Stimulated activated effector memory CD8-positive, alpha-beta T cell treated with anti-CD3 and anti-CD28 coated beads, Interleukin-12 subunit alpha, Interleukin-12 subunit beta, amount 100 ng/mL, for 72 hours (primary cell): ENCODE measurements at regions not wholly inside any gene's neighbourhood (a gene's known extent, or its start where the extent isn't known, plus 50 kb on each side); places are given as distances from the start of the nearest gene placed in this dataset.
A peak's percentile ranks its signal among the peaks of the same experiment; 100 is the strongest.

Experiments used
- ATAC-seq: fragments of 150-1000 bp; cut with Tn5 transposase; 2 replicates; pipeline ENCODE4 v1.10.0; 2021
- DNase-seq, 2 donors: peaks; one replicate each; pipeline ENCODE4 v3.0.0; 2021 to 2022; ENCODE audit warnings: low spot score in 2 of 2
- H3K27ac Mint-ChIP-seq: one replicate; pipeline ENCODE4 v1.8.0; 2022; ENCODE audit warnings: mild to moderate bottlenecking, mixed read lengths
- H3K36me3 Mint-ChIP-seq: one replicate; pipeline ENCODE4 v1.8.0; 2022; ENCODE audit warnings: mild to moderate bottlenecking, mixed read lengths
- H3K4me1 Mint-ChIP-seq: one replicate; pipeline ENCODE4 v1.8.0; 2022; ENCODE audit warnings: mixed read lengths
- H3K4me3 Mint-ChIP-seq: one replicate; pipeline ENCODE4 v1.8.0; 2022; ENCODE audit warnings: mild to moderate bottlenecking, mixed read lengths
- H3K9me3 Mint-ChIP-seq: one replicate; pipeline ENCODE4 v1.8.0; 2022; ENCODE audit warnings: mixed read lengths

DNA sequence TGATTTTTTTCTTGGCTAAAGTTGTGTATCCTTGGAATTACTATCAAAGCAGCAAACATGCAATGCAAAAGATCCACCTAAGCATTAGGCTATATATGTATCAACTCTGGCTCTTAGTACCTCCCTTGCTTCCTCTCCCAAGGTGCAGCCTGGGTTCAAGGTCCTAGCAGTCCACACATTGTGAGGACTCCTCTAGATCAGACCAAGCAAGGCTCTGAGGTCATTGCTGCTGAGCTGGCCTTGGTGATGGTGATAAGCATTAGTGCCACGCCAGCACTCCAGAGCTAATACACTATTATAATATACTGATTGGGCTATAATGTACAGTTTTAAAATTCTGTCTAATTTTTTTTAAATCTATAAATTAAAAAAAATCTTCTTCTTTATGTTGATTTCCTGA is 196.9 kb upstream of the BTG1 start:
- Mint-ChIP-seq H3K9me3 (no peaks in the 10 kb centered on the region), H3K4me3 (no peak overlapping the region), H3K36me3 (no peaks in the 10 kb centered on the region), H3K27ac (no peak overlapping the region), H3K4me1 (no peaks in the 10 kb centered on the region)
- DNase-seq: no peak
- ATAC-seq: no peak

DNA sequence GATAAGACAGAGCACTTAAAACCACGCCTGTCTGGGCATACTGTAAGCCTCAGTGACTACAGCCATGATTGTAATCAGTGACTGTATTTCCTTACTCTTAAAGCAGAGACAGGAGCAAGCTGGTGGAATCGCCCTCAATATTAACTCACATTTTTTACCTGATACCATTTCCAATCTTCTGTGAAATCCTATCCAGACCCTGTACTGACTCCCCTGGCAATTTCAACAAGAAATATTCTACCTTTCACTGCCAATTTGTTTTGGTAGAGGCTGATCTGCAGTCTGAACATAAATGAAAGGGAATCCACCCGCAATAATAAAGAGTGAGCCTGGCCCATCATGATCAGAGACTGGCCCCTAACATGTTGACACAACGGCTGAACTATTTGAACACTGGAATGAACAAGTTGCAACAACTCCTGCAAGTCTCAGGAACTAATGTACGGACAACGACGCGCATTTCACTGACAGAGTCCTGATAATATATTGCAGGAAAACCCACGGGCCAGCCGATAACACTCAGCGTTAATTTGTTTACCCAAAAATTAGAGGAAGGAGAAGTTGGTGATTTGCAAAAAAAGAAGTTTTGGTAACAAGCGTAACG is 195.5 kb upstream of the BTG1 start:
- no peak overlapping the region for H3K4me3 Mint-ChIP-seq
- no peaks in the 10 kb centered on the region for H3K9me3 Mint-ChIP-seq
- no peak for DNase-seq
- no peaks in the 10 kb centered on the region for H3K36me3 Mint-ChIP-seq
- H3K4me1 Mint-ChIP-seq: no peaks in the 10 kb centered on the region
- no peak for ATAC-seq
- no peak overlapping the region for H3K27ac Mint-ChIP-seq

DNA sequence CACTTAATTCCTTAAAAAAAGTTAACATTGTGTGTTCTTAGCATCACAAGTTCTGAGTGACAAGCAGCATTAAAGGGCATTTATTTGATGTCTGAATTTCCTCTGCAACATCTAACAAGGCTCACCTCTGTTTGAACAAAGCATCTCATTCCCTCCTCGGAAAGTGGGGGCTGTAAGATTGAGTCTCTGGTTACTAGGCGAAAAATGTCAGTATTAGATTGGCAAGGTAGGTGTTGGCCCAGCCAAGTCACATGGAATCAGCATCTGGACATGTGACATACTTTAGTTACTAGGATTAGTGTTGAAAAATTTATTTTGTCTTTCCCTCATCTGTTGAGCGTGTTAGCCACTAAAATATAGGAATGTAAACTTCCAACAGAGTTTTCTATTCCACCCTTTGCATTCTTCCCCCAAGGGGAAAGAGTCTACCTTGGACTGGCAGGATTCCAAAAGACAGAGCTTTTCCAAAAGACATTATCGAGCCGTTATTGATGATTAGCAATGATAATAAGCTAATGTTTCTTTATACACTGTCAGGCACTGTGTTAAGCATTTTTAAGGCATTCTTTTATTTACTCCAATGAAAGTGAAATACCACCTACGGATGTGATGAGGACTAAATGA is 194.9 kb upstream of the BTG1 start:
- Mint-ChIP-seq H3K4me1 (no peaks in the 10 kb centered on the region), H3K4me3 (no peak overlapping the region), H3K9me3 (no peaks in the 10 kb centered on the region), H3K27ac (no peak overlapping the region), H3K36me3 (no peaks in the 10 kb centered on the region)
- DNase-seq (no peak), ATAC-seq (no peak)

DNA sequence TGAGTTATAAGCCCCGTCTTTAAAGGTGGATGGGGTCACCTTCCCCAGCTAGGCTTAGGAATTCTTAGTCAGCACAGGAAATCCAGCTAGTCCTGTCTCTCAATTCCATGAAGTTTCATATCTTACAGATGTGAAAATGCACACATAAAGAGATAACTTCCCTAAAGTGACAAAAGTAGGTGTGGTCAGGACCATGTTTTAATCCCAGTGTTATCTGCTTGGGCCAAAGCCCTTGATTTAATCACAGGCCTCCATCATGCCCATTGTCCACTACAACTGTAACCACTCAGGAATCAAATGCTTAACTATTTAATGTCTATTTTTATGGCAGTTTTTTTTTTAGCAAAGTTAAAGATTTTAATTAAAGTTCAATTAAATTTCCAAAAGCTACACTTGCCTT is 194.4 kb upstream of the BTG1 start:
- DNase-seq (no peak), ATAC-seq (no peak)
- H3K4me3 Mint-ChIP-seq: no peak overlapping the region
- H3K36me3 Mint-ChIP-seq: no peaks in the 10 kb centered on the region
- H3K4me1 Mint-ChIP-seq: no peaks in the 10 kb centered on the region
- no peaks in the 10 kb centered on the region for H3K9me3 Mint-ChIP-seq
- no peak overlapping the region for H3K27ac Mint-ChIP-seq

DNA sequence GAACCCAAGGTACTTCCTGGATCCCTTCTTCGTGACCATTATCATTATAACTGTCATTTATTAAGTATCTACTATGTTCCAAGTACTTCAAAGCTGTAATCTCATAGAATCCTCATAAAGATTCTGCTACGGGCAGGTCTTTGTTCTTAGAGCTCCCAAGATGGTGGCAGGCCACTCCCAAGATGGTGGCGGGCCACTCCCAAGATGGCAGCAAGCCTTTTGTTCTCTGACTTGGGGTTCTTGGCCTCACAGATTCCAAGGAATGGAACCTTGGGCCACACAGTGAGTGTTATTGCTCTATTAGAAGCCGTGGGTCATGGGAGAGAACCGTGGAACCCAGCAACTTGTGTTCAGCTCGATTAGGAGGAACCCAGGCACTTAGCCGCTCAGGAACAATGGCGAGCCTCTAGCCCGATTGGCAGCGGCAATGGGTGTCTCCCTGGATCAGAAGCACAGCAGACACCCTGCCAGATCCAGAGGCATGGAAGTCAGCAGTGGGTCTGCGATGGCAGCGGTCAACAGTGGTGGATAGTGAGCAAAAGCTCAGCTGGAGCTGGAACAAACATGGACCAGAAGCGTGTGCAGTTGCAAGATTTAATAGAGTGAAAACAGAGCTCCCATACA is 193.7 kb upstream of the BTG1 start:
- Mint-ChIP-seq H3K4me3 (no peak overlapping the region), H3K4me1 (no peaks in the 10 kb centered on the region), H3K36me3 (no peaks in the 10 kb centered on the region), H3K27ac (no peak overlapping the region), H3K9me3 (no peaks in the 10 kb centered on the region)
- ATAC-seq (no peak), DNase-seq (no peak)

DNA sequence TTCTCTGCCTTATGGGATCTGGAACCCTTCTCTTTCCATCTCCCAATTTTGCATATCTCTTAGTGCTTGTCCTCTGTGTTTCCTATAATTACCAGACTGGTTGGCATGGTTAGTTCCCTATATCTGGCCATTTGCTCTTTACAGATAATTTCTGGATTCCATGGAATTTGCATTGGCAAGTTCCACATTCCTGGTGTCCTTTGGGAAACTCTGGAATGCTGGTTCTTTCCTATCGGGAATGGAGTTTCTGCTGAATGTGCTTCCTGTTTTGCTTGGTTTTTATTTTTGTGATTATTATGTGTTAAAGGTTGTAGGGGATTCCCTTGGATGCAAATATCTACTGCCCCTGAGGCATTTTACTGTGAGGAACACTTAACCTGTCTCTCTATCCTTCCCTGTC is 193.0 kb upstream of the BTG1 start:
- no peaks in the 10 kb centered on the region for H3K36me3 Mint-ChIP-seq
- H3K9me3 Mint-ChIP-seq: no peaks in the 10 kb centered on the region
- H3K27ac Mint-ChIP-seq: no peak overlapping the region
- DNase-seq (no peak), ATAC-seq (no peak)
- peaks cover under 1% of the 10 kb centered on the region for H3K4me1 Mint-ChIP-seq
- H3K4me3 Mint-ChIP-seq: no peak overlapping the region

DNA sequence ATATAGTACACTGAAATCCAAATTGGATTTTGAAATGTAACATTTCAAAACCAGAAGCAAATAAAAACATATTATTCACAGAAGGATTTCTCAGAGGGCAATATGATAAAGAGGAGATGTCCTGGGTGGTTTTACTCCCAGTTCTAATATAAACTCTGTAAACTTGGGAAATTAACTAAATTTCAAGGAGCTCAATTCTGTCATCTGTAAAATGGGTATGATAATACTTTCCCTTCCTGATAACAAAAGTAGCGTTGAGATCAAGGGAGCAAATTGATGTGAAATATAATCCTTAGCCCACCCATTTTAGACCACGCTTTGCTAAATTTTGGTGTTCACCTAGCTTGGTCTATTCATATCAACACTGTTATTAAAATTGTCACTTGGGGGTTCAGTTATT is 192.5 kb upstream of the BTG1 start:
- H3K4me3 Mint-ChIP-seq: no peak overlapping the region
- DNase-seq (no peak), ATAC-seq (no peak)
- H3K36me3 Mint-ChIP-seq: no peaks in the 10 kb centered on the region
- H3K9me3 Mint-ChIP-seq: no peaks in the 10 kb centered on the region
- no peak overlapping the region for H3K27ac Mint-ChIP-seq
- H3K4me1 Mint-ChIP-seq: peaks cover 5% of the 10 kb centered on the region

DNA sequence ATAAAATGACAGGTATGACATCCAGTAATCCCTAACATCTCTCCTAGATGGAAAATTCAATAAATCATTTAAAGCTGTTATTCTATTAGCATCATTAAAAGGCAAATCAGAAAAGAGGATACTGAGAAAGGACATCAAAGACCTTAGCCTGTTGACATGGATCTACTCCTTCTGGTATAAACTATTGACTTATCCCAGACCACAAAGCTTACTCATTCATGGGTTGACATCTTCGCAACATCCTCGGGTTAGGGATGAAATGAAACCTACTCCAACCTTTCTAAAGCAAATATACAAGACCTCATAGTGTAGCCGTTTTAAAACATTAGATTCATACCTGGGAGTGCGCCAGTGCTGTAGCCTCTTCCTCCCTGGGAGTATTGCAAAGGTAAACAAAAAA is 191.5 kb upstream of the BTG1 start:
- ATAC-seq (no peak), DNase-seq (no peak)
- H3K36me3 Mint-ChIP-seq: no peaks in the 10 kb centered on the region
- peaks cover 13% of the 10 kb centered on the region for H3K4me1 Mint-ChIP-seq
- H3K9me3 Mint-ChIP-seq: no peaks in the 10 kb centered on the region
- H3K27ac Mint-ChIP-seq: no peak overlapping the region
- no peak overlapping the region for H3K4me3 Mint-ChIP-seq

DNA sequence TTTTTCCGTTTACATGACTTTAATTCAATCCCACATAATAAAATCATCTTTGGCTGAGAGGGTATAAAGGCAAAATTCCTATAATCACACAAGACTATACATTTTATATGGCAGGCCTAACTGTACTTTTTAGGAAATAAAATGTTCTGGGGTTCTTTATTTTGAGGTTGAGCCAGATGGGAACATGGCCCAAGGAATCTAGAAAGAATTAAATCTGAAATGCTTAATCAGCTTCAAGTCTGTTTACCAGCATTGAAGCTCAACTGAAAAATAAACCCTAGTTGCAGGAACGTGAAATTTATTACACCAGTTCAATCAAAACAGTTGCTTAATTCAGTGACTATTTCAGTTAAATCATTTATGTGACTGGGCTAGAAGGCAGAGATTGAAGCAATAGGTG is 191.0 kb upstream of the BTG1 start:
- Mint-ChIP-seq H3K36me3 (no peaks in the 10 kb centered on the region), H3K4me1 (peaks cover 14% of the 10 kb centered on the region), H3K27ac (no peak overlapping the region), H3K9me3 (no peaks in the 10 kb centered on the region), H3K4me3 (no peak overlapping the region)
- DNase-seq: no peak
- ATAC-seq: no peak

DNA sequence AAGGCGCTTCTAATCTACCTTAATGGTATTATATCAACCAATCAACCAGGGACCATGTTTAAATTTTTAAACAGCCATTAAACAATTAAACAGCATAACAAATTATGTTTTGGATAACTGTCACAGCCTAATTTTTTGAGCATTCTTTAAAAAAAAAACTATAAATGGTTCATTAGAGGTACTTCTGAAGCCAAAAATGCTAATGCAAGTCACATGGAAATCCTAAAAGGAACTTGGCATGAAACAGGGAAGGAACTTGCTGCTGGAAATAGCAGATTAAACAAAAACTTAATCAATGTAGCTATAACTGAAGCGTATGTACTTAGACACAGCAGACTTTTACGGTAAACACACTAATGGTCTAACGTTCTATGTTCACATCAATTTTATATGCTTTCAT is 190.2 kb upstream of the BTG1 start:
- no peaks in the 10 kb centered on the region for H3K36me3 Mint-ChIP-seq
- no peaks in the 10 kb centered on the region for H3K9me3 Mint-ChIP-seq
- ATAC-seq: no peak
- no peak overlapping the region for H3K27ac Mint-ChIP-seq
- peaks cover 14% of the 10 kb centered on the region for H3K4me1 Mint-ChIP-seq
- no peak overlapping the region for H3K4me3 Mint-ChIP-seq
- no peak for DNase-seq

DNA sequence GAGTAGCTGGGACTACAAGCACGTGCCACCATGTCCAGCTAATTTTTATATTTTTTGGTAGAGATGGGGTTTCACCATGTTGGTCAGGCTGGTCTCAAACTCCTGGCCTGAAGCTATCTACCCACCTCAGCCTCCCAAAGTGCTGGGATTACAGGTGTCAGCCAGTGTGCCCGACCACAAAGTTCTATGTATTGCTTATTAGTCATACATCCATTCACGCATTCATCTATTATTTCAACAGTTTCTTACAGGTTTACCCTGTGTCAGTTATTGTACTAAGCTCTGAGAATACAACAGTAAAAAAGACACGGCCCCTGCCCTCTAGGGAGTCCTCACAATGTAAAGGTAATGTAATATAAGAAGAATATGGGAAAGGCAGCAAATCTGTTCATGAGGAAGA is 188.9 kb upstream of the BTG1 start:
- DNase-seq (no peak), ATAC-seq (no peak)
- no peak overlapping the region for H3K27ac Mint-ChIP-seq
- no peak overlapping the region for H3K4me3 Mint-ChIP-seq
- peaks cover 14% of the 10 kb centered on the region for H3K4me1 Mint-ChIP-seq
- H3K36me3 Mint-ChIP-seq: no peaks in the 10 kb centered on the region
- H3K9me3 Mint-ChIP-seq: no peaks in the 10 kb centered on the region

DNA sequence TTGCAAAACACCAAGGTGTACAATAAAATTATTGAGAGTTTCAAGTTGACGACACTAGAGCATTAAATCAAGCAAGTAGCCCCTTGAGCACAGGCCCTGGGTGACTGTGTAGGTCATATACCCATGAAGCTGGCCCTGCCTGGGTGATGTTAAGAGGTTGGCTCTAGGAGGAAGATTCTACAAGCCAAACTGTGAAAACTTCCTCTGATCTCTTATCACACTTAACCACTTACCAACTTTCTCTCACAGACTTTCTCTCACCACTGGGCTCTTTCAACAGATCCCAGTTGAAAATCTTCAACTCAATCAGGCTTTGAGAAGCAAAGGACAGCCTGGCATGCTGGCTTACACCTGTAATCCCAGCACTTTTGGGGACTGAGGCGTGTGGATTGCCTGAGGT is 186.9 kb upstream of the BTG1 start:
- Mint-ChIP-seq H3K36me3 (no peaks in the 10 kb centered on the region), H3K9me3 (no peaks in the 10 kb centered on the region), H3K27ac (no peak overlapping the region), H3K4me3 (no peak overlapping the region), H3K4me1 (peaks cover 14% of the 10 kb centered on the region)
- DNase-seq: no peak
- ATAC-seq: no peak

DNA sequence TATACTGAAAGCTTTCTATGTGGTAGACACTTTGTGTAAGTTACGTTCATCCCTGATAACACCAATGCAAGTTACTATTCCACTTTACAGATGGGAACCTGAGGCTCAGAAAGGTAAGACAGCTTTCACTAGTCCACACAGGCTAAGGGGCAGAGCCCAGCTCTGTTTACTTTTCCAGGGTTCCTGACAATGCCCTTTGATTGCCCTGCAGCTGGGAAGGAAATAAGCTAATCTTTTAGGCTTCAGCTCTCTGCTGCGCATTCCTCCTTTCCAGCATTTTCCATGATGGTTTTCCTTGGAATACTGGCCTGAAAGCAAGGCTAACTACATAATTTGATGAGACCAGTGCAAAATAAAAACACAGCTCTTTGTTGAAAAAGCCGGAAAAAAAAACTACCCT is 185.7 kb upstream of the BTG1 start:
- DNase-seq (no peak), ATAC-seq (no peak)
- Mint-ChIP-seq H3K36me3 (no peaks in the 10 kb centered on the region), H3K4me3 (no peak overlapping the region), H3K27ac (no peak overlapping the region), H3K4me1 (peaks cover 20% of the 10 kb centered on the region), H3K9me3 (no peaks in the 10 kb centered on the region)

DNA sequence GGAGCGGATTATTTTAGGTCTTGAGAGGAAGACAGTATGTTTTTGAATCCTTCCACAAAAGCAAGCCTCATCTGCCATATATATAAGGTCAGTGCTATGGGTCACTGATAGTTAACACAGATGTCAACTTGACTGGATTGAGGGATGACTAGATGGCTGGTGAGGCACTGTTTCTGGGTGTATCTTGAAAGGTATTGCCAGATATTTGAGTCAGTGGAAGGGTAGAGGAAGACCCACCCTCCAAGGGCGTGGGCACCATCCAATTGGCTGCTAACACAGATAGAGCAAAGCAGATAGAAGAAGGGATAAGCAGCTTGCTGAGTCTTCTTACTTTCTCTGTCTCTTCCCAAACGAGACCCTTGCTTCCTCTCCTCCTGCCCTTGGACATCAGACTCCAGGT is 185.0 kb upstream of the BTG1 start:
- no peaks in the 10 kb centered on the region for H3K36me3 Mint-ChIP-seq
- DNase-seq: no peak
- no peak overlapping the region for H3K4me3 Mint-ChIP-seq
- ATAC-seq: no peak
- H3K9me3 Mint-ChIP-seq: no peaks in the 10 kb centered on the region
- peaks cover 20% of the 10 kb centered on the region for H3K4me1 Mint-ChIP-seq
- H3K27ac Mint-ChIP-seq: no peak overlapping the region

DNA sequence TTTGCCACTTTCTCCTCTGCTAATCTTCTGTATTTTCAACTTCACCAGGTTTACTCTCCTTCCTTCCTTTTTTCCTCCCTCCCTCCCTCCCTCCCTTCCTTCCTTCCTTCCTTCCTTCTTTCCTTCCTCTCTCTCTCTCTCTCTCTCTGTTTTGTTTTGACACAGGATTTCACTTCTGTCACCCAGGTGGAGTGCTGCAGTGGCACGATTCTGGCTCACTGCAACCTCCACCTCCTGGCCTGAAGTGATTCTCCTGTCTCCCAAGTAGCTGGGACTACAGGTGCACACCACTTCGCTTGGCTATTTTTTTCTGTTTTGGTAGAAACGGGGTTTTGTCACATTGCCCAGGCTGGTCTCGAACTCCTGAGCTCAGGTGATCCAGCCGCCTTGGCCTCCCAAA is 181.2 kb upstream of the BTG1 start:
- H3K9me3 Mint-ChIP-seq: no peaks in the 10 kb centered on the region
- H3K27ac Mint-ChIP-seq: no peak overlapping the region
- ATAC-seq (no peak), DNase-seq (no peak)
- H3K4me1 Mint-ChIP-seq: peaks cover 22% of the 10 kb centered on the region
- no peaks in the 10 kb centered on the region for H3K36me3 Mint-ChIP-seq
- H3K4me3 Mint-ChIP-seq: no peak overlapping the region

DNA sequence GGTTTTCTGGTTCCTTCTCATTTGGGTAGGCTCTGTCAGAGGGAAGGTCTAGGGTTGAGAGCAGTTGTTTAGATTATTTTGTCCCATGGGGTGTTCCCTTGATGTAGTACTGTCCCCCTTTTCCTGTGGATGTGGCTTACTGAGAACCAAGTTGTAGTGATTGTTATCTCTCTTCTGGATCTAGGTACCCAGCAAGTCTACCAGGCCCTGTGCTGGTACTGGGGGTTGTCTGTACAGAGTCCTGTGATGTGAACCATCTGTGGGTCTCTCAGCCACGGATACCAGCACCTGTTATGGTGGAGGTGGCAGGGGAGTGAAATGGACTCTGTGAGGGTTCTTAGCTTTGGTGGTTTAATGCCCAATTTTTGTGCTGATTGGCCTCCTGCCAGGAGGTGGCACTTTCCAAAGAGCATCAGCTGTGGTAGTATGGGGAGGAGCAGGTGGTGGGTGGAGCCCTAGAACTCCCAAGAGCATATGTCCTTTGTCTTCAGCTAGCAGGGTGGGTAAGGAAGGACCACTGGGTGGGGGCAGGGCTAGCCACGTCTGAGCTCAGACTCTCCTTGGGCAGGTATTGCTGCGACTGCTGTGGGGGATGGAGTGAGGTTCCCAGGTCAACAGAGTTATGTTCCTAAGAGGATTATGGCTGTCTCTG is 179.3 kb upstream of the BTG1 start:
- Mint-ChIP-seq H3K9me3 (no peaks in the 10 kb centered on the region), H3K27ac (peak overlapping the region; percentile 51), H3K4me3 (no peak overlapping the region), H3K4me1 (peaks cover 24% of the 10 kb centered on the region), H3K36me3 (no peaks in the 10 kb centered on the region)
- ATAC-seq: no peak
- DNase-seq: no peak
